ENCODE measurements at regions not wholly inside any gene's neighbourhood (a gene's known extent, or its start where the extent isn't known, plus 50 kb on each side); places are given as distances from the start of the nearest gene placed in this dataset.

- Histone ChIP-seq H3K27me3 (ENCODE audit: control insufficient read depth in 4 of 4, insufficient read depth in 4 of 4, low read length in 3 of 4) (no peaks in the 10 kb centered on the region), H3K9ac (ENCODE audit: low read depth in 1 of 2, low read length in 2 of 2) (no peak overlapping the region), H3K27ac (ENCODE audit: low read depth in 1 of 2, low read length in 2 of 2) (no peak overlapping the region), H3K9me3 (ENCODE audit: control insufficient read depth in 4 of 4, low read length in 3 of 4) (no peaks in the 10 kb centered on the region), H3K4me1 (ENCODE audit: control insufficient read depth in 4 of 4, insufficient read depth in 4 of 4, low read length in 3 of 4) (no peaks in the 10 kb centered on the region), H3K4me3 (ENCODE audit: low read depth in 1 of 3, low read length in 3 of 3) (no peak overlapping the region), H3K36me3 (ENCODE audit: control insufficient read depth in 4 of 4, insufficient read depth in 3 of 4, low read depth in 1 of 4, low read length in 3 of 4) (no peaks in the 10 kb centered on the region)
- WGBS: 74% methylated on average over 6 of the region's 6 CpGs
- DNase-seq (ENCODE audit: low spot score): no peak
- no peak for TF ChIP-seq TAF1 (conservative IDR thresholded peaks at IDR 0.05)
- no peak for TF ChIP-seq GABPA (IDR thresholded peaks at IDR 0.05 in 1 of 2, conservative IDR thresholded peaks at IDR 0.05 in 1 of 2)
- no peak for TF ChIP-seq FOXA1 (IDR thresholded peaks at IDR 0.05)
- TF ChIP-seq RXRA (IDR thresholded peaks at IDR 0.05): no peak
- TF ChIP-seq, protein P1, sequence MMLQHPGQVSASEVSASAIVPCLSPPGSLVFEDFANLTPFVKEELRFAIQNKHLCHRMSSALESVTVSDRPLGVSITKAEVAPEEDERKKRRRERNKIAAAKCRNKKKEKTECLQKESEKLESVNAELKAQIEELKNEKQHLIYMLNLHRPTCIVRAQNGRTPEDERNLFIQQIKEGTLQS (IDR thresholded peaks at IDR 0.05): no peak
- TF ChIP-seq, protein P2, sequence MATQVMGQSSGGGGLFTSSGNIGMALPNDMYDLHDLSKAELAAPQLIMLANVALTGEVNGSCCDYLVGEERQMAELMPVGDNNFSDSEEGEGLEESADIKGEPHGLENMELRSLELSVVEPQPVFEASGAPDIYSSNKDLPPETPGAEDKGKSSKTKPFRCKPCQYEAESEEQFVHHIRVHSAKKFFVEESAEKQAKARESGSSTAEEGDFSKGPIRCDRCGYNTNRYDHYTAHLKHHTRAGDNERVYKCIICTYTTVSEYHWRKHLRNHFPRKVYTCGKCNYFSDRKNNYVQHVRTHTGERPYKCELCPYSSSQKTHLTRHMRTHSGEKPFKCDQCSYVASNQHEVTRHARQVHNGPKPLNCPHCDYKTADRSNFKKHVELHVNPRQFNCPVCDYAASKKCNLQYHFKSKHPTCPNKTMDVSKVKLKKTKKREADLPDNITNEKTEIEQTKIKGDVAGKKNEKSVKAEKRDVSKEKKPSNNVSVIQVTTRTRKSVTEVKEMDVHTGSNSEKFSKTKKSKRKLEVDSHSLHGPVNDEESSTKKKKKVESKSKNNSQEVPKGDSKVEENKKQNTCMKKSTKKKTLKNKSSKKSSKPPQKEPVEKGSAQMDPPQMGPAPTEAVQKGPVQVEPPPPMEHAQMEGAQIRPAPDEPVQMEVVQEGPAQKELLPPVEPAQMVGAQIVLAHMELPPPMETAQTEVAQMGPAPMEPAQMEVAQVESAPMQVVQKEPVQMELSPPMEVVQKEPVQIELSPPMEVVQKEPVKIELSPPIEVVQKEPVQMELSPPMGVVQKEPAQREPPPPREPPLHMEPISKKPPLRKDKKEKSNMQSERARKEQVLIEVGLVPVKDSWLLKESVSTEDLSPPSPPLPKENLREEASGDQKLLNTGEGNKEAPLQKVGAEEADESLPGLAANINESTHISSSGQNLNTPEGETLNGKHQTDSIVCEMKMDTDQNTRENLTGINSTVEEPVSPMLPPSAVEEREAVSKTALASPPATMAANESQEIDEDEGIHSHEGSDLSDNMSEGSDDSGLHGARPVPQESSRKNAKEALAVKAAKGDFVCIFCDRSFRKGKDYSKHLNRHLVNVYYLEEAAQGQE (IDR thresholded peaks at IDR 0.05): no peak
- TF ChIP-seq FOXA2 (IDR thresholded peaks at IDR 0.05): no peak
- TF ChIP-seq NR2F2 (IDR thresholded peaks at IDR 0.05): no peak
- TF ChIP-seq RAD21 (IDR thresholded peaks at IDR 0.05): no peak
- no peak for TF ChIP-seq SP1 (IDR thresholded peaks at IDR 0.05)
Measured at GRCh38 chrX:82756272-82756671, 751.8 kb upstream of the POU3F4 start.

GRCh38 chrX:82757614-82758013, 750.5 kb upstream of the POU3F4 start:
- no peaks in the 10 kb centered on the region for H3K36me3 ChIP-seq (ENCODE audit: control insufficient read depth in 4 of 4, insufficient read depth in 3 of 4, low read depth in 1 of 4, low read length in 3 of 4)
- H3K4me3 ChIP-seq (ENCODE audit: low read depth in 1 of 3, low read length in 3 of 3): no peak overlapping the region
- no peak overlapping the region for H3K9ac ChIP-seq (ENCODE audit: low read depth in 1 of 2, low read length in 2 of 2)
- no peak for DNase-seq (ENCODE audit: low spot score)
- no peak for TF ChIP-seq HNF4A (conservative IDR thresholded peaks at IDR 0.05)
- TF ChIP-seq RAD21 (IDR thresholded peaks at IDR 0.05): no peak
- TF ChIP-seq SP1 (IDR thresholded peaks at IDR 0.05): no peak
- no peak for TF ChIP-seq FOXA1 (IDR thresholded peaks at IDR 0.05)
- TF ChIP-seq TAF1 (conservative IDR thresholded peaks at IDR 0.05): no peak
- no peak for TF ChIP-seq JUND (IDR thresholded peaks at IDR 0.05)
- TF ChIP-seq, protein P2 (IDR thresholded peaks at IDR 0.05): no peak
- no peaks in the 10 kb centered on the region for H3K27me3 ChIP-seq (ENCODE audit: control insufficient read depth in 4 of 4, insufficient read depth in 4 of 4, low read length in 3 of 4)
- 46% methylated on average over 3 of the region's 3 CpGs for WGBS
- H3K27ac ChIP-seq (ENCODE audit: low read depth in 1 of 2, low read length in 2 of 2): no peak overlapping the region
- no peaks in the 10 kb centered on the region for H3K9me3 ChIP-seq (ENCODE audit: control insufficient read depth in 4 of 4, low read length in 3 of 4)
- H3K4me1 ChIP-seq (ENCODE audit: control insufficient read depth in 4 of 4, insufficient read depth in 4 of 4, low read length in 3 of 4): no peaks in the 10 kb centered on the region

All from liver (tissue), 7 donors.